Activated T-helper 17 cell treated with anti-CD3 and anti-CD28 coated beads, Interleukin-2, amount 50 U/mL, for 72 hours (primary cell): ENCODE measurements at regions not wholly inside any gene's neighbourhood (a gene's known extent, or its start where the extent isn't known, plus 50 kb on each side); places are given as distances from the start of the nearest gene placed in this dataset.
"Not testable (repeated sequence)": the region's sequence is repeated elsewhere in the genome, so short reads cannot be mapped to it uniquely, and the experiment has no call there.

Source experiments
- ATAC-seq: fragments of 150-1000 bp; cut with Tn5 transposase; replicated peaks from 2 replicates; pipeline ENCODE4 v1.10.0; 2021; ENCODE audit warnings: mild to moderate bottlenecking, moderate library complexity
- H3K27ac Mint-ChIP-seq: one replicate; pipeline ENCODE4 v1.8.0; 2022; ENCODE audit warnings: mixed read lengths
- H3K27me3 Mint-ChIP-seq: one replicate; pipeline ENCODE4 v1.8.0; 2022; ENCODE audit warnings: mixed read lengths
- H3K36me3 Mint-ChIP-seq: one replicate; pipeline ENCODE4 v1.8.0; 2022; ENCODE audit warnings: low read depth, mild to moderate bottlenecking, mixed read lengths
- H3K4me1 Mint-ChIP-seq: one replicate; pipeline ENCODE4 v1.8.0; 2022; ENCODE audit warnings: mixed read lengths
- H3K4me3 Mint-ChIP-seq: one replicate; pipeline ENCODE4 v1.8.0; 2022; ENCODE audit warnings: mild to moderate bottlenecking, mixed read lengths
- H3K9me3 Mint-ChIP-seq: one replicate; pipeline ENCODE4 v1.8.0; 2022; ENCODE audit warnings: mixed read lengths

- ATAC-seq: no peak
- no peak overlapping the region for H3K4me3 Mint-ChIP-seq
- H3K27me3 Mint-ChIP-seq: no peaks in the 10 kb centered on the region
- no peaks in the 10 kb centered on the region for H3K36me3 Mint-ChIP-seq
- H3K27ac Mint-ChIP-seq: no peak overlapping the region
- H3K4me1 Mint-ChIP-seq: no peaks in the 10 kb centered on the region
- no peaks in the 10 kb centered on the region for H3K9me3 Mint-ChIP-seq
Observed at GRCh38 chr1:65590279-65590678, 169.8 kb downstream of the LEPR start.

- no peak for ATAC-seq
- H3K27ac Mint-ChIP-seq: no peak overlapping the region
Observed at GRCh38 chr1:65593516-65593915, 173.0 kb downstream of the LEPR start.

GRCh38 chr1:65595724-65596123, 175.3 kb downstream of the LEPR start:
- no peaks in the 10 kb centered on the region for H3K9me3 Mint-ChIP-seq
- no peaks in the 10 kb centered on the region for H3K4me1 Mint-ChIP-seq
- no peak overlapping the region for H3K4me3 Mint-ChIP-seq
- no peak for ATAC-seq
- H3K36me3 Mint-ChIP-seq: no peaks in the 10 kb centered on the region
- no peaks in the 10 kb centered on the region for H3K27me3 Mint-ChIP-seq
- H3K27ac Mint-ChIP-seq: no peak overlapping the region

More at GRCh38 chr1:65593516-65593915, 173.0 kb downstream of the LEPR start:
- Mint-ChIP-seq H3K36me3 (no peaks in the 10 kb centered on the region), H3K4me3 (no peak overlapping the region), H3K27me3 (no peaks in the 10 kb centered on the region), H3K4me1 (no peaks in the 10 kb centered on the region), H3K9me3 (no peaks in the 10 kb centered on the region)

GRCh38 chr1:65596768-65597167, 176.3 kb downstream of the LEPR start:
- ATAC-seq: no peak
- Mint-ChIP-seq H3K36me3 (no peaks in the 10 kb centered on the region), H3K9me3 (no peaks in the 10 kb centered on the region), H3K27ac (no peak overlapping the region), H3K4me3 (no peak overlapping the region), H3K27me3 (no peaks in the 10 kb centered on the region), H3K4me1 (no peaks in the 10 kb centered on the region)

- H3K27me3 Mint-ChIP-seq: no peaks in the 10 kb centered on the region
Observed at GRCh38 chr1:65605621-65606020, 185.2 kb downstream of the LEPR start.

GRCh38 chr1:65606426-65606825, 186.0 kb downstream of the LEPR start:
- no peak for ATAC-seq
- Mint-ChIP-seq H3K4me3 (no peak overlapping the region), H3K27me3 (no peaks in the 10 kb centered on the region), H3K27ac (no peak overlapping the region), H3K4me1 (no peaks in the 10 kb centered on the region), H3K9me3 (no peaks in the 10 kb centered on the region), H3K36me3 (no peaks in the 10 kb centered on the region)

More at GRCh38 chr1:65605621-65606020, 185.2 kb downstream of the LEPR start:
- H3K27ac Mint-ChIP-seq: no peak overlapping the region
- H3K36me3 Mint-ChIP-seq: no peaks in the 10 kb centered on the region
- H3K4me1 Mint-ChIP-seq: no peaks in the 10 kb centered on the region
- no peaks in the 10 kb centered on the region for H3K9me3 Mint-ChIP-seq
- no peak for ATAC-seq
- H3K4me3 Mint-ChIP-seq: no peak overlapping the region

- Mint-ChIP-seq H3K27me3 (no peaks in the 10 kb centered on the region), H3K36me3 (no peaks in the 10 kb centered on the region), H3K27ac (no peak overlapping the region), H3K4me1 (no peaks in the 10 kb centered on the region), H3K9me3 (no peaks in the 10 kb centered on the region), H3K4me3 (no peak overlapping the region)
- ATAC-seq: no peak
Observed at GRCh38 chr1:65613884-65614283, 178.8 kb upstream of the PDE4B start.

GRCh38 chr1:65615859-65616258, 176.8 kb upstream of the PDE4B start:
- Mint-ChIP-seq H3K27me3 (no peaks in the 10 kb centered on the region), H3K9me3 (no peaks in the 10 kb centered on the region), H3K4me3 (no peak overlapping the region), H3K4me1 (no peaks in the 10 kb centered on the region), H3K36me3 (no peaks in the 10 kb centered on the region), H3K27ac (no peak overlapping the region)
- ATAC-seq: no peak

GRCh38 chr1:65621721-65622120, 171.0 kb upstream of the PDE4B start:
- H3K4me3 Mint-ChIP-seq, H3K4me1 Mint-ChIP-seq, H3K27ac Mint-ChIP-seq, H3K9me3 Mint-ChIP-seq, H3K36me3 Mint-ChIP-seq, ATAC-seq, H3K27me3 Mint-ChIP-seq: not testable (repeated sequence)

- no peak for ATAC-seq
- H3K4me3 Mint-ChIP-seq: no peak overlapping the region
- H3K36me3 Mint-ChIP-seq: no peaks in the 10 kb centered on the region
- no peaks in the 10 kb centered on the region for H3K9me3 Mint-ChIP-seq
- H3K27me3 Mint-ChIP-seq: no peaks in the 10 kb centered on the region
- no peak overlapping the region for H3K27ac Mint-ChIP-seq
- no peaks in the 10 kb centered on the region for H3K4me1 Mint-ChIP-seq
Observed at GRCh38 chr1:65623895-65624294, 168.8 kb upstream of the PDE4B start.

GRCh38 chr1:65625528-65625927, 167.2 kb upstream of the PDE4B start:
- H3K4me1 Mint-ChIP-seq: no peaks in the 10 kb centered on the region
- no peak for ATAC-seq
- H3K4me3 Mint-ChIP-seq: no peak overlapping the region
- H3K27me3 Mint-ChIP-seq: no peaks in the 10 kb centered on the region
- no peak overlapping the region for H3K27ac Mint-ChIP-seq
- no peaks in the 10 kb centered on the region for H3K9me3 Mint-ChIP-seq
- no peaks in the 10 kb centered on the region for H3K36me3 Mint-ChIP-seq

- no peak for ATAC-seq
- H3K27ac Mint-ChIP-seq: no peak overlapping the region
Observed at GRCh38 chr1:65626003-65626402, 166.7 kb upstream of the PDE4B start.

GRCh38 chr1:65629788-65630187, 162.9 kb upstream of the PDE4B start:
- Mint-ChIP-seq H3K4me1 (no peaks in the 10 kb centered on the region), H3K4me3 (no peak overlapping the region), H3K27ac (no peak overlapping the region), H3K27me3 (no peaks in the 10 kb centered on the region), H3K36me3 (no peaks in the 10 kb centered on the region), H3K9me3 (no peaks in the 10 kb centered on the region)
- ATAC-seq: no peak

More at GRCh38 chr1:65626003-65626402, 166.7 kb upstream of the PDE4B start:
- no peaks in the 10 kb centered on the region for H3K36me3 Mint-ChIP-seq
- no peaks in the 10 kb centered on the region for H3K27me3 Mint-ChIP-seq
- no peak overlapping the region for H3K4me3 Mint-ChIP-seq
- no peaks in the 10 kb centered on the region for H3K4me1 Mint-ChIP-seq
- no peaks in the 10 kb centered on the region for H3K9me3 Mint-ChIP-seq

GRCh38 chr1:65630855-65631254, 161.8 kb upstream of the PDE4B start:
- no peaks in the 10 kb centered on the region for H3K9me3 Mint-ChIP-seq
- H3K27ac Mint-ChIP-seq: no peak overlapping the region
- no peak overlapping the region for H3K4me3 Mint-ChIP-seq
- H3K27me3 Mint-ChIP-seq: no peaks in the 10 kb centered on the region
- H3K4me1 Mint-ChIP-seq: no peaks in the 10 kb centered on the region
- no peak for ATAC-seq
- H3K36me3 Mint-ChIP-seq: no peaks in the 10 kb centered on the region

GRCh38 chr1:65632235-65632634, 160.5 kb upstream of the PDE4B start:
- Mint-ChIP-seq H3K9me3 (no peaks in the 10 kb centered on the region), H3K27me3 (no peaks in the 10 kb centered on the region), H3K4me1 (no peaks in the 10 kb centered on the region), H3K4me3 (no peak overlapping the region), H3K36me3 (no peaks in the 10 kb centered on the region), H3K27ac (no peak overlapping the region)
- ATAC-seq: no peak

GRCh38 chr1:65640046-65640445, 152.6 kb upstream of the PDE4B start:
- ATAC-seq: no peak
- Mint-ChIP-seq H3K4me3 (no peak overlapping the region), H3K4me1 (no peaks in the 10 kb centered on the region), H3K9me3 (no peaks in the 10 kb centered on the region), H3K27ac (no peak overlapping the region), H3K36me3 (no peaks in the 10 kb centered on the region), H3K27me3 (peaks cover 12% of the 10 kb centered on the region)
